BLaER1 (cell line): ENCODE measurements at regions not wholly inside any gene's neighbourhood (a gene's known extent, or its start where the extent isn't known, plus 50 kb on each side); places are given as distances from the start of the nearest gene placed in this dataset.

Source experiments
- H3K27ac ChIP-seq: shearing (Covaris generic); formaldehyde crosslinking; 2 replicates; pipeline ENCODE4 v1.8.1; 2022
- H3K27me3 ChIP-seq: shearing (Covaris generic); formaldehyde crosslinking; 2 replicates; pipeline ENCODE4 v1.8.1; 2022
- H3K36me3 ChIP-seq: shearing (Covaris generic); formaldehyde crosslinking; 2 replicates; pipeline ENCODE4 v1.8.1; 2022
- H3K4me1 ChIP-seq: shearing (Covaris generic); formaldehyde crosslinking; 2 replicates; pipeline ENCODE4 v1.8.1; 2022
- H3K4me2 ChIP-seq: shearing (Covaris generic); formaldehyde crosslinking; 2 replicates; pipeline ENCODE4 v1.8.1; 2022
- H3K4me3 ChIP-seq: shearing (Covaris generic); formaldehyde crosslinking; 2 replicates; pipeline ENCODE4 v1.8.1; 2022
- H3K9ac ChIP-seq: shearing (Covaris generic); formaldehyde crosslinking; 2 replicates; pipeline ENCODE4 v1.8.1; 2022
- H3K9me3 ChIP-seq: shearing (Covaris generic); formaldehyde crosslinking; 2 replicates; pipeline ENCODE4 v1.8.1; 2022
- H4K20me1 ChIP-seq: shearing (Covaris generic); formaldehyde crosslinking; 2 replicates; pipeline ENCODE4 v1.8.1; 2022
- Cebpa-rat ChIP-seq: shearing (Covaris generic); IDR thresholded peaks from 2 replicates; pipeline ENCODE4 v1.8.1; 2022

GRCh38 chr15:97694456-97694855 lies 266.0 kb upstream of the ARRDC4 start:
- H3K27me3 ChIP-seq: no peaks in the 10 kb centered on the region
- no peaks in the 10 kb centered on the region for H3K9me3 ChIP-seq
- no peaks in the 10 kb centered on the region for H3K36me3 ChIP-seq
- H3K4me3 ChIP-seq: no peak overlapping the region
- no peaks in the 10 kb centered on the region for H4K20me1 ChIP-seq
- peaks cover 17% of the 10 kb centered on the region for H3K4me1 ChIP-seq
- no peak overlapping the region for H3K4me2 ChIP-seq
- no peak overlapping the region for H3K27ac ChIP-seq
- TF ChIP-seq Cebpa-rat: no peak
- no peak overlapping the region for H3K9ac ChIP-seq

- H3K9me3 ChIP-seq: no peaks in the 10 kb centered on the region
- H3K4me3 ChIP-seq: no peak overlapping the region
- no peak overlapping the region for H3K4me2 ChIP-seq
- no peak overlapping the region for H3K27ac ChIP-seq
- H4K20me1 ChIP-seq: no peaks in the 10 kb centered on the region
- no peaks in the 10 kb centered on the region for H3K36me3 ChIP-seq
- no peak for TF ChIP-seq Cebpa-rat
- no peaks in the 10 kb centered on the region for H3K4me1 ChIP-seq
- no peaks in the 10 kb centered on the region for H3K27me3 ChIP-seq
- H3K9ac ChIP-seq: no peak overlapping the region
Observed at GRCh38 chr15:97703400-97703799, 257.1 kb upstream of the ARRDC4 start.

GRCh38 chr15:97706059-97706458 lies 254.4 kb upstream of the ARRDC4 start:
- no peaks in the 10 kb centered on the region for H3K36me3 ChIP-seq
- no peak overlapping the region for H3K27ac ChIP-seq
- no peak overlapping the region for H3K4me3 ChIP-seq
- no peak overlapping the region for H3K4me2 ChIP-seq
- H3K9ac ChIP-seq: no peak overlapping the region
- no peaks in the 10 kb centered on the region for H3K4me1 ChIP-seq
- H3K9me3 ChIP-seq: no peaks in the 10 kb centered on the region
- no peak for TF ChIP-seq Cebpa-rat
- H4K20me1 ChIP-seq: no peaks in the 10 kb centered on the region
- H3K27me3 ChIP-seq: no peaks in the 10 kb centered on the region

- no peaks in the 10 kb centered on the region for H4K20me1 ChIP-seq
- TF ChIP-seq Cebpa-rat: no peak
- no peaks in the 10 kb centered on the region for H3K27me3 ChIP-seq
- no peak overlapping the region for H3K4me3 ChIP-seq
- H3K9ac ChIP-seq: no peak overlapping the region
- no peak overlapping the region for H3K4me2 ChIP-seq
- H3K27ac ChIP-seq: no peak overlapping the region
- no peaks in the 10 kb centered on the region for H3K4me1 ChIP-seq
- no peaks in the 10 kb centered on the region for H3K36me3 ChIP-seq
- no peaks in the 10 kb centered on the region for H3K9me3 ChIP-seq
Observed at GRCh38 chr15:97708252-97708651, 252.3 kb upstream of the ARRDC4 start.

- H3K9ac ChIP-seq: no peak overlapping the region
- H4K20me1 ChIP-seq: no peaks in the 10 kb centered on the region
- no peaks in the 10 kb centered on the region for H3K4me1 ChIP-seq
- no peaks in the 10 kb centered on the region for H3K27me3 ChIP-seq
- no peak overlapping the region for H3K4me2 ChIP-seq
- H3K9me3 ChIP-seq: no peaks in the 10 kb centered on the region
- no peaks in the 10 kb centered on the region for H3K36me3 ChIP-seq
- no peak for TF ChIP-seq Cebpa-rat
- H3K27ac ChIP-seq: no peak overlapping the region
- H3K4me3 ChIP-seq: no peak overlapping the region
Observed at GRCh38 chr15:97712530-97712929, 248.0 kb upstream of the ARRDC4 start.

GRCh38 chr15:97717806-97718205 lies 242.7 kb upstream of the ARRDC4 start:
- Histone ChIP-seq H3K27ac (no peak overlapping the region), H3K4me3 (no peak overlapping the region), H3K4me2 (no peak overlapping the region), H3K4me1 (no peaks in the 10 kb centered on the region), H3K36me3 (no peaks in the 10 kb centered on the region), H3K9me3 (peaks cover 8% of the 10 kb centered on the region; the same call in 1 of the 2 replicates), H4K20me1 (no peaks in the 10 kb centered on the region), H3K9ac (no peak overlapping the region), H3K27me3 (no peaks in the 10 kb centered on the region)
- no peak for TF ChIP-seq Cebpa-rat

- H3K27me3 ChIP-seq: no peaks in the 10 kb centered on the region
- H3K9me3 ChIP-seq: peaks cover 8% of the 10 kb centered on the region; the same call in 1 of the 2 replicates
- H3K4me2 ChIP-seq: no peak overlapping the region
- no peak overlapping the region for H3K9ac ChIP-seq
- H4K20me1 ChIP-seq: no peaks in the 10 kb centered on the region
- H3K4me1 ChIP-seq: no peaks in the 10 kb centered on the region
- no peaks in the 10 kb centered on the region for H3K36me3 ChIP-seq
- no peak for TF ChIP-seq Cebpa-rat
- H3K4me3 ChIP-seq: no peak overlapping the region
- no peak overlapping the region for H3K27ac ChIP-seq
Observed at GRCh38 chr15:97718509-97718908, 242.0 kb upstream of the ARRDC4 start.

GRCh38 chr15:97728791-97729190 lies 231.7 kb upstream of the ARRDC4 start:
- no peak overlapping the region for H3K4me3 ChIP-seq

GRCh38 chr15:97729270-97729669 lies 231.2 kb upstream of the ARRDC4 start:
- Histone ChIP-seq H3K36me3 (no peaks in the 10 kb centered on the region), H3K4me2 (no peak overlapping the region), H3K27ac (no peak overlapping the region), H3K4me3 (no peak overlapping the region), H3K9ac (no peak overlapping the region), H3K4me1 (no peaks in the 10 kb centered on the region), H3K9me3 (no peaks in the 10 kb centered on the region), H4K20me1 (no peaks in the 10 kb centered on the region), H3K27me3 (no peaks in the 10 kb centered on the region)
- no peak for TF ChIP-seq Cebpa-rat

More at GRCh38 chr15:97728791-97729190, 231.7 kb upstream of the ARRDC4 start:
- no peaks in the 10 kb centered on the region for H3K36me3 ChIP-seq
- H3K9me3 ChIP-seq: no peaks in the 10 kb centered on the region
- H4K20me1 ChIP-seq: no peaks in the 10 kb centered on the region
- no peaks in the 10 kb centered on the region for H3K27me3 ChIP-seq
- H3K27ac ChIP-seq: no peak overlapping the region
- no peak overlapping the region for H3K9ac ChIP-seq
- no peak for TF ChIP-seq Cebpa-rat
- no peak overlapping the region for H3K4me2 ChIP-seq
- no peaks in the 10 kb centered on the region for H3K4me1 ChIP-seq

GRCh38 chr15:97730315-97730714 lies 230.2 kb upstream of the ARRDC4 start:
- Histone ChIP-seq H3K9ac (no peak overlapping the region), H3K4me1 (no peaks in the 10 kb centered on the region), H3K9me3 (no peaks in the 10 kb centered on the region), H3K36me3 (no peaks in the 10 kb centered on the region), H3K4me2 (no peak overlapping the region), H3K27ac (no peak overlapping the region), H3K27me3 (no peaks in the 10 kb centered on the region), H4K20me1 (no peaks in the 10 kb centered on the region), H3K4me3 (no peak overlapping the region)
- no peak for TF ChIP-seq Cebpa-rat

- no peaks in the 10 kb centered on the region for H3K4me1 ChIP-seq
- H3K27ac ChIP-seq: no peak overlapping the region
- H3K27me3 ChIP-seq: no peaks in the 10 kb centered on the region
- H3K4me2 ChIP-seq: no peak overlapping the region
- no peaks in the 10 kb centered on the region for H4K20me1 ChIP-seq
- no peak for TF ChIP-seq Cebpa-rat
- H3K36me3 ChIP-seq: no peaks in the 10 kb centered on the region
- H3K9ac ChIP-seq: no peak overlapping the region
- no peaks in the 10 kb centered on the region for H3K9me3 ChIP-seq
- no peak overlapping the region for H3K4me3 ChIP-seq
Observed at GRCh38 chr15:97731859-97732258, 228.6 kb upstream of the ARRDC4 start.
